ENCODE measurements at regions not wholly inside any gene's neighbourhood (a gene's known extent, or its start where the extent isn't known, plus 50 kb on each side); places are given as distances from the start of the nearest gene placed in this dataset.

DNA sequence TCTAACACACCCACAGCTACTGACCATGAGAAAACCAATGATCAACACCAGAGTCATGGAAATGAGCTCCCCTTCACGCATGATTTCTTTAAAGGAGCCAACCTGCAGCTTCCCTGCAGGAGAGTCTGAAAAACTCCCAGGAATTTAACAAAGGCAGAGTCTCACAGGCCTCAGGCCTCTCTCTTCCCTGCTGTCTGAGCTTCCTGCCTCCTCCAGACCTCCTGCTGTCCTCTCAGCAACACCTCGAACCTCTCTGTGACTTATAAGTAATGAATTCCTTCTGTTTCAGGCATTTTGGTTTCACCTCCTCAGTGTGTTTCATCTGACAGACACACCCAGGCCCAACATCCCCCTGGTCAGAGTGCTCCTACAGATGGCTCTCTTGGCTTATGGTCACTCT lies 1044.4 kb downstream of the UQCRFS1 start:
- TF ChIP-seq, protein P1, sequence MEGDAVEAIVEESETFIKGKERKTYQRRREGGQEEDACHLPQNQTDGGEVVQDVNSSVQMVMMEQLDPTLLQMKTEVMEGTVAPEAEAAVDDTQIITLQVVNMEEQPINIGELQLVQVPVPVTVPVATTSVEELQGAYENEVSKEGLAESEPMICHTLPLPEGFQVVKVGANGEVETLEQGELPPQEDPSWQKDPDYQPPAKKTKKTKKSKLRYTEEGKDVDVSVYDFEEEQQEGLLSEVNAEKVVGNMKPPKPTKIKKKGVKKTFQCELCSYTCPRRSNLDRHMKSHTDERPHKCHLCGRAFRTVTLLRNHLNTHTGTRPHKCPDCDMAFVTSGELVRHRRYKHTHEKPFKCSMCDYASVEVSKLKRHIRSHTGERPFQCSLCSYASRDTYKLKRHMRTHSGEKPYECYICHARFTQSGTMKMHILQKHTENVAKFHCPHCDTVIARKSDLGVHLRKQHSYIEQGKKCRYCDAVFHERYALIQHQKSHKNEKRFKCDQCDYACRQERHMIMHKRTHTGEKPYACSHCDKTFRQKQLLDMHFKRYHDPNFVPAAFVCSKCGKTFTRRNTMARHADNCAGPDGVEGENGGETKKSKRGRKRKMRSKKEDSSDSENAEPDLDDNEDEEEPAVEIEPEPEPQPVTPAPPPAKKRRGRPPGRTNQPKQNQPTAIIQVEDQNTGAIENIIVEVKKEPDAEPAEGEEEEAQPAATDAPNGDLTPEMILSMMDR (IDR thresholded peaks at IDR 0.05): no peak
- TF ChIP-seq POLR2A (IDR thresholded peaks at IDR 0.05): no peak
